ENCODE measurements at regions not wholly inside any gene's neighbourhood (a gene's known extent, or its start where the extent isn't known, plus 50 kb on each side); places are given as distances from the start of the nearest gene placed in this dataset.

DNA sequence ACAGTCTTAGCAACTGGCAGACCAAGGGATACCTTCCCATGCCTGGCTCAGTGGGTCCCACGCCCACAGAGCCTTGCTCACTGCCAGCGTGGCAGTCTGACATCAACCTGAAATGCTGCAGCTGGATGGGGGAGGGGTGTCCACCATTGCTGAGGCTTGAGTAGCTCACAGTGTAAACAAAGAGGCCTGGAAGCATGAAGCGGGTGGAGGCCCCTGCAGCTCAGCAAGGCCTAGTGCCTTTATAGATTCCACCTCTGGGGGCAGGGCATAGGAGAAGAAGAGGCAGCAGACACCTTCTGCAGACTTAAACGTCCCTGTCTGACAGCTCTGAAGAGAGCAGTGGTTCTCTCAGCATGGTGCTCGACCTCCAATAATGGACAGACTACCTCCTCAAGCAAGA lies 263.2 kb downstream of the KIF2B start:
- TF ChIP-seq, protein P1, sequence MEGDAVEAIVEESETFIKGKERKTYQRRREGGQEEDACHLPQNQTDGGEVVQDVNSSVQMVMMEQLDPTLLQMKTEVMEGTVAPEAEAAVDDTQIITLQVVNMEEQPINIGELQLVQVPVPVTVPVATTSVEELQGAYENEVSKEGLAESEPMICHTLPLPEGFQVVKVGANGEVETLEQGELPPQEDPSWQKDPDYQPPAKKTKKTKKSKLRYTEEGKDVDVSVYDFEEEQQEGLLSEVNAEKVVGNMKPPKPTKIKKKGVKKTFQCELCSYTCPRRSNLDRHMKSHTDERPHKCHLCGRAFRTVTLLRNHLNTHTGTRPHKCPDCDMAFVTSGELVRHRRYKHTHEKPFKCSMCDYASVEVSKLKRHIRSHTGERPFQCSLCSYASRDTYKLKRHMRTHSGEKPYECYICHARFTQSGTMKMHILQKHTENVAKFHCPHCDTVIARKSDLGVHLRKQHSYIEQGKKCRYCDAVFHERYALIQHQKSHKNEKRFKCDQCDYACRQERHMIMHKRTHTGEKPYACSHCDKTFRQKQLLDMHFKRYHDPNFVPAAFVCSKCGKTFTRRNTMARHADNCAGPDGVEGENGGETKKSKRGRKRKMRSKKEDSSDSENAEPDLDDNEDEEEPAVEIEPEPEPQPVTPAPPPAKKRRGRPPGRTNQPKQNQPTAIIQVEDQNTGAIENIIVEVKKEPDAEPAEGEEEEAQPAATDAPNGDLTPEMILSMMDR (IDR thresholded peaks at IDR 0.05): peak; percentile 24
- TF ChIP-seq EZH2 (IDR thresholded peaks at IDR 0.05) (no peak), EZH2phosphoT487 (IDR thresholded peaks at IDR 0.05) (no peak)

Data from neural progenitor cell (in vitro differentiated cells).